SU-DHL-6 (cell line): ENCODE measurements at regions not wholly inside any gene's neighbourhood (a gene's known extent, or its start where the extent isn't known, plus 50 kb on each side); places are given as distances from the start of the nearest gene placed in this dataset.

ENCODE experiments used
- CTCF ChIP-seq: fragments of 200-600 bp; sonication (generic); IDR thresholded peaks from one replicate; pipeline ENCODE4 v1.5.1; 2017; ENCODE audit warnings: antibody characterized with exemption, mild to moderate bottlenecking, low read length, moderate library complexity; ENCODE audit not compliant: insufficient read depth, poor library complexity, severe bottlenecking
- EZH2phosphoT487 ChIP-seq: fragments of 200-600 bp; sonication (generic), shearing (Covaris generic); conservative IDR thresholded peaks from 2 replicates; pipeline ENCODE4 v1.6.1; 2018; ENCODE audit warnings: mild to moderate bottlenecking, antibody characterized with exemption, low read length, moderate library complexity, mixed read lengths

DNA sequence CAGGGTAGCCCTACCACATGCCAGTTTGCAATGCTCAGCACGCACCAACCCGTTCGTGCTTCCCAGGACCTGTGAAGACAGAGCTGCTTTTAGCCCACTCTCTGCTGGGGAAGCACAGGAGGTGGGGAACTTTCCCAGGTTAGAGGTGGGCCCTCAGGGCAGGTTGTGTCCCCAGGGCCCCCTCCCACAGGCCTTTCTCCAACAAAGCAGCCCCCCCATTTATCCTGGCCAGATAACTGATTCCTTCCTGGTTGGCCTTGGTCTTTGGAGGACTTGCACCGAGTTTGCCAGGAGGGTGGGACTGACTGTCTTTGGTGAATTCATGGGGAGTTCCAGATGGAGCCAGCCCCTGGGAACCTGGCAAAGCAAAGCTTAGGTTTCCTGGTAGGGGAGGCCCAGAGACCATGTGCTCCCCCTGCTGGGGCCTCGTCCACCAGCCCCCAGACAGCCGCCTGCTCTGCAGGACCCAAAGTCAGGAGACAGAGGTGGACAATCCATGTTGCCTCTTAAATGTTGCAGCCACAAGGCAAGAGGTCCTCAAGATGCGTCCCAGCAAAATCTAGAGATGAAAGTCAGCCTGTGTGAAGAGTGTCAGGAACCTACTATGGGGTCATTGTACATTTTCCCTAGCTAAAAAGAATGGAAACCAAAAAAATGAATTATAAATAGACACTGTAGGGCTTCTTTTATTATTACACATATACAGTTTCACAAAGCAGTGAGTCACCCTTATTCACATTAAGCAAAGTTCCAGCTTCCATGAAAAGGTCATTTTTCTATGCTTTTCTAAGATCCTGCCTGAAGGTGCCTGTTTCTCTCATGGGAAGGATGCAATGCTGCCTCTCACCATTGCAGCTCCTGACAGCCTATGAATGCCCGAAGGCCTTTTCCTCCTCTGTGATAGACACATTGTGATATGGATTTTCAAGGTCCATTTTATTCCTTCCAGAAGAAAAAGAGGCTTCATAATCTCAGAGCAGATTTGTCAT is 497.8 kb downstream of the PREX1 start:
- peak; percentile 26 for TF ChIP-seq CTCF
- TF ChIP-seq EZH2phosphoT487 = no peak
